ENCODE measurements at regions not wholly inside any gene's neighbourhood (a gene's known extent, or its start where the extent isn't known, plus 50 kb on each side); places are given as distances from the start of the nearest gene placed in this dataset.

GRCh38 chr9:107841076-107841475 lies 351.5 kb upstream of the KLF4 start:
- H3K4me3 ChIP-seq = no peak overlapping the region
- TF ChIP-seq, protein P1, sequence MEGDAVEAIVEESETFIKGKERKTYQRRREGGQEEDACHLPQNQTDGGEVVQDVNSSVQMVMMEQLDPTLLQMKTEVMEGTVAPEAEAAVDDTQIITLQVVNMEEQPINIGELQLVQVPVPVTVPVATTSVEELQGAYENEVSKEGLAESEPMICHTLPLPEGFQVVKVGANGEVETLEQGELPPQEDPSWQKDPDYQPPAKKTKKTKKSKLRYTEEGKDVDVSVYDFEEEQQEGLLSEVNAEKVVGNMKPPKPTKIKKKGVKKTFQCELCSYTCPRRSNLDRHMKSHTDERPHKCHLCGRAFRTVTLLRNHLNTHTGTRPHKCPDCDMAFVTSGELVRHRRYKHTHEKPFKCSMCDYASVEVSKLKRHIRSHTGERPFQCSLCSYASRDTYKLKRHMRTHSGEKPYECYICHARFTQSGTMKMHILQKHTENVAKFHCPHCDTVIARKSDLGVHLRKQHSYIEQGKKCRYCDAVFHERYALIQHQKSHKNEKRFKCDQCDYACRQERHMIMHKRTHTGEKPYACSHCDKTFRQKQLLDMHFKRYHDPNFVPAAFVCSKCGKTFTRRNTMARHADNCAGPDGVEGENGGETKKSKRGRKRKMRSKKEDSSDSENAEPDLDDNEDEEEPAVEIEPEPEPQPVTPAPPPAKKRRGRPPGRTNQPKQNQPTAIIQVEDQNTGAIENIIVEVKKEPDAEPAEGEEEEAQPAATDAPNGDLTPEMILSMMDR (IDR thresholded peaks at IDR 0.05) = no peak
- H3K27me3 ChIP-seq = no peaks in the 10 kb centered on the region
- H3K9me3 ChIP-seq = no peaks in the 10 kb centered on the region
- no peaks in the 10 kb centered on the region for H3K4me1 ChIP-seq
- DNase-seq (ENCODE audit: low spot score) = no peak
- H3K36me3 ChIP-seq = no peaks in the 10 kb centered on the region
- no peak overlapping the region for H3K27ac ChIP-seq

DNA sequence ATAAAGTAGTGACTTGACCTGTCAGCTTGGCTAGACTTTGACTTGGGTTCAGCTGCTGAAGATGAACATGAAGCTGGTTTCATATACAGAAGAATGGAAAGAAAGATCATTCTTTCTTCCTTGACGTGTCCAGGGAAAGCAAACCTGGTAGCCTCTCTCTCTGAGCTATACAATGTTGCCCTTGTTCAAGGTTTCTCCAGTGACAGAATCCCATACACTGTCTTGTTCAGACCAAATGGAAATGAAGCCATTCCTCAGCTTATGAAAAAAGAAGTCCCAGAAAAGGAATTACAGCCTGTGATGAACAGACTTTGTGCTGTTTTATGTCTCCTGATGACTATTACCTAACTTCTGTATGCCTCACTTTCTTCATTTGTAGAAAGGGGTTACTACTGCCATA lies 349.8 kb upstream of the KLF4 start:
- DNase-seq (ENCODE audit: low spot score) = no peak
- Histone ChIP-seq H3K27ac (no peak overlapping the region), H3K27me3 (no peaks in the 10 kb centered on the region), H3K4me3 (no peak overlapping the region), H3K9me3 (no peaks in the 10 kb centered on the region), H3K36me3 (no peaks in the 10 kb centered on the region), H3K4me1 (no peaks in the 10 kb centered on the region)
- TF ChIP-seq, protein P1 (IDR thresholded peaks at IDR 0.05) = no peak

GRCh38 chr9:107838766-107839165 lies 349.2 kb upstream of the KLF4 start:
- H3K4me1 ChIP-seq = no peaks in the 10 kb centered on the region
- TF ChIP-seq, protein P1 (IDR thresholded peaks at IDR 0.05) = no peak
- H3K27ac ChIP-seq = no peak overlapping the region
- no peak overlapping the region for H3K4me3 ChIP-seq
- no peaks in the 10 kb centered on the region for H3K9me3 ChIP-seq
- DNase-seq (ENCODE audit: low spot score) = no peak
- no peaks in the 10 kb centered on the region for H3K27me3 ChIP-seq
- no peaks in the 10 kb centered on the region for H3K36me3 ChIP-seq

GRCh38 chr9:107836300-107836699 lies 346.7 kb upstream of the KLF4 start:
- no peaks in the 10 kb centered on the region for H3K36me3 ChIP-seq
- TF ChIP-seq, protein P1 (IDR thresholded peaks at IDR 0.05) = no peak
- no peaks in the 10 kb centered on the region for H3K27me3 ChIP-seq
- H3K9me3 ChIP-seq = no peaks in the 10 kb centered on the region
- DNase-seq (ENCODE audit: low spot score) = no peak
- H3K4me3 ChIP-seq = no peak overlapping the region
- no peak overlapping the region for H3K27ac ChIP-seq
- H3K4me1 ChIP-seq = no peaks in the 10 kb centered on the region

- Histone ChIP-seq H3K27me3 (no peaks in the 10 kb centered on the region), H3K9me3 (peaks cover 0 to 15% of the 10 kb centered on the region in 2 donors), H3K4me1 (no peaks in the 10 kb centered on the region), H3K27ac (no peak overlapping the region), H3K36me3 (no peaks in the 10 kb centered on the region), H3K4me3 (no peak overlapping the region)
- no peak for DNase-seq (ENCODE audit: low spot score)
- TF ChIP-seq, protein P1 (IDR thresholded peaks at IDR 0.05) = no peak
These were observed 343.7 kb upstream of the KLF4 start for GRCh38 chr9:107833295-107833694.

DNA sequence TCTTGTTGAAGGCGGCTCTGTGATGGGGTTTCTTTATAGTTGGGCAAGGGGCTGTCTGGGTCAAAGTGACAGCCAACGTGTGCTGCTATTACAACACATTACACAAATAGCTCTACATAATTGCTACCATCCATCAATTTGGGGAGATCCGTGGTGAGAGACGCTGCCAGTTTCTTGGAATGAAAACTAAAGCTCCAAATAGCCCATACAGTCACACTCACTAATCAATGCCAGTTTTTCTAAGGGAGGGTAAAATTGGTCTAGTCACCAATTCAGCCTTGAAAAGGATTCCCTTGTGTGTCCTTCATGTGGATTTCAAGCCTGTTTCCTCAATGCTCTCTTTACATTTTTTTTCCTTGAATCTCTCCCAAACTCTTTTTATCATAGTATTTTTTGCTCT lies 343.3 kb upstream of the KLF4 start:
- Histone ChIP-seq H3K27me3 (no peaks in the 10 kb centered on the region), H3K4me3 (no peak overlapping the region), H3K4me1 (no peaks in the 10 kb centered on the region), H3K27ac (no peak overlapping the region), H3K36me3 (no peaks in the 10 kb centered on the region), H3K9me3 (peaks cover 0 to 15% of the 10 kb centered on the region in 2 donors)
- no peak for DNase-seq (ENCODE audit: low spot score)
- TF ChIP-seq, protein P1 (IDR thresholded peaks at IDR 0.05) = no peak
